Fibroblast of villous mesenchyme (primary cell): ENCODE measurements at regions not wholly inside any gene's neighbourhood (a gene's known extent, or its start where the extent isn't known, plus 50 kb on each side); places are given as distances from the start of the nearest gene placed in this dataset.

ENCODE experiments used
- DNase-seq: peaks from one replicate; pipeline ENCODE4 v3.0.0-alpha.2; 2010; ENCODE audit warnings: low read depth
- H3K4me3 ChIP-seq: 2 replicates; pipeline ENCODE4 v1.5.1; 2011; ENCODE audit warnings: low read depth, mild to moderate bottlenecking, low read length
- TF ChIP-seq, protein P1 (sequence below): IDR thresholded peaks from 2 replicates; pipeline ENCODE4 v1.5.1; 2012; ENCODE audit warnings: low read depth, mild to moderate bottlenecking, low read length; ENCODE audit not compliant: insufficient read depth

DNA sequence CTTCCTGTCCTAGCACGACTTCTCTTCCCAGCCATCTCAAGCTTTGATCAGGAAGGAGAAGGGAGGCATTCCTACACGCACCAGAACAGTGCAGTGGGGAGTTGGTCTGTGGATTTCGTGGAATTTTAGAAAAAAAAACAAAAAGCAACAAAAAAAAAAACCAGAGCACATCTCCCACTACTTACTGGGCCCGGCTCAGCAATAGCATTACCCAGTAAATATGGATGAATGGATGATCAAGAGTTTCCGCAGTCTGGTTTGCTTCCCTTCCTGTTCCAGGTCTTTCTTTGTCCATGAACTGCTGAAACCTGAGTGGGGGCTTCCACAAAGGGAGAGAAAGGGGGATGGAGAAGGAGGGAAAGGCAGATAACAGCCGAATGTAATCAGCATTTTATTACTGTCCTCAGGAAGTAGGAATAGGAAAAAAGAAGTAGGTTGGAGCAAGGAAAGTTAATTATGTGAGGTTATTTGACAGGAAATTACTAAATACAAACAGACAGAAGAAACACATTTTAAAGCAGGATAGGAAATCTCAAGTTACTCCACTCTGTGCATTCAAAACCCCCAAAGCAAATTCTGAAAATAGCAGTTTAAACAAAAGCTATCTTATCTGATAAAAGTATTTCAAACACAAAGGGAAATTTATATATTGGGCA is 349.0 kb downstream of the PRL start:
- no peak overlapping the region for H3K4me3 ChIP-seq
- no peak for DNase-seq
- TF ChIP-seq, protein P1, sequence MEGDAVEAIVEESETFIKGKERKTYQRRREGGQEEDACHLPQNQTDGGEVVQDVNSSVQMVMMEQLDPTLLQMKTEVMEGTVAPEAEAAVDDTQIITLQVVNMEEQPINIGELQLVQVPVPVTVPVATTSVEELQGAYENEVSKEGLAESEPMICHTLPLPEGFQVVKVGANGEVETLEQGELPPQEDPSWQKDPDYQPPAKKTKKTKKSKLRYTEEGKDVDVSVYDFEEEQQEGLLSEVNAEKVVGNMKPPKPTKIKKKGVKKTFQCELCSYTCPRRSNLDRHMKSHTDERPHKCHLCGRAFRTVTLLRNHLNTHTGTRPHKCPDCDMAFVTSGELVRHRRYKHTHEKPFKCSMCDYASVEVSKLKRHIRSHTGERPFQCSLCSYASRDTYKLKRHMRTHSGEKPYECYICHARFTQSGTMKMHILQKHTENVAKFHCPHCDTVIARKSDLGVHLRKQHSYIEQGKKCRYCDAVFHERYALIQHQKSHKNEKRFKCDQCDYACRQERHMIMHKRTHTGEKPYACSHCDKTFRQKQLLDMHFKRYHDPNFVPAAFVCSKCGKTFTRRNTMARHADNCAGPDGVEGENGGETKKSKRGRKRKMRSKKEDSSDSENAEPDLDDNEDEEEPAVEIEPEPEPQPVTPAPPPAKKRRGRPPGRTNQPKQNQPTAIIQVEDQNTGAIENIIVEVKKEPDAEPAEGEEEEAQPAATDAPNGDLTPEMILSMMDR = no peak

DNA sequence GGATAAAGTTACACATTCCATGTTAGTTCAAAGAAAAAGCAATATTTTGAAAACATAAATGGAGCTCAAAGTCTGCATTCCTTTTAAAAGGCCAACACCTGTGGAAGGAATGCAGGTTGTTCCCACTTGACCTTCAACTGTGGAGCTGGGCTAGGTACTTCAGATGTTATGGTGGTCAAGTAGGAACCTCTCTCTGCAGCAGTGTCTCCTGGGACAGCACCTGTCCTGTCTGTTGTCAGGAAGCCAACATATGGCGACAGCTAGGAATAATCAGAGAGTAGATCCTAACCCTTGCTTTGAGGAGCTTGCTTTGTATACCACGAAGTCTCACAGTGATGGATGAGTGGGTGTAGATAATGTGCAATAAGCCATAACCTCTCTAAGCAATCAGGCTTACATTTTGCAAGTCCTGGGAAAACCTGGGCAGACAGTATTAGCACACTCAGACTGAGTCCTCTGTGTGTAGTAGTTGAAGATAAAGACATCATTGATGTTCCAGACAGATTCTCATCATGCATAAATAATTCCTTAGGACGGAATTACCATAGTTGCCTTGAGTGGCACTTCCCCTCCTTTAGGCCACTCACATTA is 347.5 kb downstream of the PRL start:
- H3K4me3 ChIP-seq = no peak overlapping the region
- no peak for DNase-seq
- TF ChIP-seq, protein P1 = no peak

DNA sequence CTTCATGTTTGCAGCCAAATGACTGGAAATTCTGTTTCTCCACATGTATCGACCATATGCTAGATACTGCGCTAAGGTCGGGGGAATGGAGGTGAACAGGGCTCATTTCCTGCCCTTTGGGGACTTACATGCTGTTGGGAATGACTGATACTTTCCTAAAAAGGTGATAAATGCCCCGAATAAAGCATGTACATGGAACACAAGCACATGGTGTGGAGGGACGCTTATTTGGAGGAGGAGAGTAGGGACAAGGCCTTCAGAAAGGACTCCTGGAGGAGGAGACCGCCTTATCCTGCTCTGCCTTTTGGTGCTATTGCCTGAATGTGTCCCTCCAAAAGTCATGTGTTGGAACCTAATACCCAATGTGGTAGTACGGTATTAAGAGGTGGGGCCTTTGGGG is 344.5 kb downstream of the PRL start:
- TF ChIP-seq, protein P1 = no peak
- H3K4me3 ChIP-seq = no peak overlapping the region
- DNase-seq = no peak

DNA sequence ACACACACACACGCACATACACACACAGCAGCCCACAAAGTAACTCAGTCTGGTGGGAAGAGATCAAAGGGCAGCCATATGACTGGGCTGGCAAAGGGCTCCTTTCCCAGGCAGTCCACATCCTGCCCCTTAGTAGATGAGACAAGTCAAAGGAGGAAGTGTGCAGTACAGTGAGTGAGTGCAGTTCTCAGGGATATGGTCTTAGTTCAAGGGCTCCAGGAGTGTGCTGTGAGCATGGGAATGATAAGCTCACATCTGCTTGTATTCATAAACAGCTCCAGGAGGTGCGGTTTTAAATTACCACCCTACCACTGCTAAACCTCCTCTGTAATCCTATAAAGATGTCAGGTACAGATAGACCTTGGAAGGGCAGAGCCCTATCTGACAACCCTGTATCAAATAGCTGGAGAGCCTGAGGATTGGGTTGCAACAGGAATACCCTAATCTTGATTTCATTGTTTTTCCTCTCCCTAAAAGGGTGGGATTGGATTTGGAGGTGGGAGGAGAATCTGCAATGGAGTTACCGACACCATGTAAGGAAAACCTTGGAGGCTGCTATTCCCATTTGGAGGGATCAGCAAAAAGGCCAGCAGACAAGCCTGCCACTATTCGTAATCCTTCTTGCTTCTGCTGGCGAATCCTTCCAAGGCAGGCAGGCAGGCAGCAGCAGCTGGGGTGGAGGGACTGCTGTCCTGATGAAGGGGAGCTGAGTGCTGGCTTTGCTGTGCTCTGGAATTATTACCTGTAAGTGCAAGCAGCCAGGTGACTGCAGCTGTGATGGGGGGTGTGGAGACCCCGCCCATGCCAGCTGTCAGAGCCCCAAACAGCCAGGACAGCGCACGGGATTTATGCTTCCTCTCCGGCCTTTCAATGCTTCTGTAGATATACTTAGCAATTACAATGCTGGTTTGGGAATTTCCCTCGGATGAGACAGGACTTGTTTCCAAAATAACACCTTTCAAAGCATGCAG is 342.7 kb downstream of the PRL start:
- TF ChIP-seq, protein P1 = no peak
- DNase-seq = peak; percentile 76
- no peak overlapping the region for H3K4me3 ChIP-seq

GRCh38 chr6:21955053-21955595 is 341.7 kb downstream of the PRL start:
- DNase-seq = no peak
- H3K4me3 ChIP-seq = no peak overlapping the region
- TF ChIP-seq, protein P1 = no peak

- H3K4me3 ChIP-seq = no peak overlapping the region
- no peak for DNase-seq
- TF ChIP-seq, protein P1 = no peak
Observed at GRCh38 chr6:21955951-21956350, 340.9 kb downstream of the PRL start.
